Heart left ventricle (tissue), 16 donors: ENCODE measurements at regions not wholly inside any gene's neighbourhood (a gene's known extent, or its start where the extent isn't known, plus 50 kb on each side); places are given as distances from the start of the nearest gene placed in this dataset.

Experiments used
- ATAC-seq, 4 donors: fragments of 200-7000 bp; cut with Tn5 transposase; one replicate each; pipeline ENCODE4 v1.9.1; 2020 to 2022; ENCODE audit warnings: moderate library complexity in 4 of 4, mild to moderate bottlenecking in 3 of 4, moderate number of reproducible peaks in 1 of 4
- DNase-seq, 5 donors: peaks; one replicate each; pipeline ENCODE4 v3.0.0-alpha.2; 2020
- H3K27ac ChIP-seq, 12 donors: fragments of 200-600 bp; sonication (generic) in 4 of 12; one replicate each; pipeline versions ENCODE4 v1.5.0 to v1.8.0; 2016 to 2022; ENCODE audit warnings: mild to moderate bottlenecking in 2 of 12
- H3K27me3 ChIP-seq, 9 donors: fragments of 200-600 bp; sonication (generic) in 2 of 9; one replicate each; pipeline versions ENCODE4 v1.5.1 to v1.8.0; 2016 to 2022; ENCODE audit warnings: mild to moderate bottlenecking in 3 of 9
- H3K36me3 ChIP-seq, 9 donors: fragments of 200-600 bp; sonication (generic) in 2 of 9; one replicate each; pipeline versions ENCODE4 v1.5.0 to v1.8.0; 2018 to 2022; ENCODE audit warnings: mild to moderate bottlenecking in 2 of 9
- H3K4me1 ChIP-seq, 12 donors: fragments of 200-600 bp; sonication (generic) in 4 of 12; one replicate each; pipeline versions ENCODE4 v1.5.0 to v1.8.0; 2016 to 2022; ENCODE audit warnings: mild to moderate bottlenecking in 3 of 12
- H3K4me3 ChIP-seq, 12 donors: fragments of 200-600 bp; sonication (generic) in 4 of 12; one replicate each; pipeline versions ENCODE4 v1.5.0 to v1.8.0; 2017 to 2022; ENCODE audit warnings: mild to moderate bottlenecking in 9 of 12, moderate library complexity in 4 of 12
- H3K9me3 ChIP-seq, 12 donors: fragments of 200-600 bp; sonication (generic) in 4 of 12; one replicate each; pipeline versions ENCODE4 v1.5.0 to v1.8.0; 2016 to 2022; ENCODE audit warnings: mild to moderate bottlenecking in 1 of 12
- POLR2A ChIP-seq, 2 donors: fragments of 450-650 bp; IDR thresholded peaks; one replicate each; pipeline ENCODE4 v1.6.1; 2017; ENCODE audit warnings: antibody characterized with exemption in 2 of 2, mild to moderate bottlenecking in 2 of 2, moderate library complexity in 2 of 2
- WGBS, 4 donors: extraction: QIAGEN DNeasy Blood & Tissue Kit in 2 of 4; methylation state at CpG; one replicate each; pipeline versions ENCODE4 v1.1.5 to v1.1.7; 2013 to 2018; 5-methylcytosine and 5-hydroxymethylcytosine counted together
- intact Hi-C, 10 donors: fragments of 100-400 bp; cut with DNase I; formaldehyde crosslinking; loops; one replicate each; pipeline versions ENCODE4 v1.11.1 to v1.14.2; 2022
- TF ChIP-seq, protein P1 (sequence below), 12 donors: fragments of 200-600 bp; sonication (generic) in 4 of 12; IDR thresholded peaks; one replicate each; pipeline versions ENCODE4 v1.5.0 to v1.8.0; 2018 to 2022; ENCODE audit warnings: antibody characterized with exemption in 12 of 12, mild to moderate bottlenecking in 5 of 12
- donor health status: ischemic (EF 13 %, LVEDD 7.1; RV severe dilation, severe dysfunction).
- donor health status: healthy with polysubstance abuse.
- donor health status: DM: no; HTN: yes; CAD: no.
- donor health status: DM: no; HTN: no; CAD: no.
- donor health status: ischemic (EF 25% LVEDD 6.9; RV normal size, moderate dysfunction).
- donor health status: ischemic (EF 25% LVEDD 5.7; RV mildly dilated, moderate dysfunction).
- donor health status: healthy.
- donor health status: DM: yes; HTN: yes; CAD: no.
- donor health status: ischemic (EF 35%, LVEDD 5.7; RV mildly dilated, moderate dysfunction).
- donor health status: nonischemic (EF 11% LVEDD 7.7; RV severe dilation, severe dysfunction).
- donor health status: DM: yes; HTN: yes; CAD: no.
- donor health status: PGD.
- donor health status: ischemic (EF 29% LVEDD 5.4; RV normal size, mild dysfunction).
- donor health status: nonischemic (EF 23%, LVEDD 6.1; RV moderate dilation, normal function).

- no peak overlapping the region for H3K27ac ChIP-seq
- no peak for ATAC-seq
- TF ChIP-seq POLR2A (IDR thresholded peaks at IDR 0.05) = no peak
- TF ChIP-seq, protein P1, sequence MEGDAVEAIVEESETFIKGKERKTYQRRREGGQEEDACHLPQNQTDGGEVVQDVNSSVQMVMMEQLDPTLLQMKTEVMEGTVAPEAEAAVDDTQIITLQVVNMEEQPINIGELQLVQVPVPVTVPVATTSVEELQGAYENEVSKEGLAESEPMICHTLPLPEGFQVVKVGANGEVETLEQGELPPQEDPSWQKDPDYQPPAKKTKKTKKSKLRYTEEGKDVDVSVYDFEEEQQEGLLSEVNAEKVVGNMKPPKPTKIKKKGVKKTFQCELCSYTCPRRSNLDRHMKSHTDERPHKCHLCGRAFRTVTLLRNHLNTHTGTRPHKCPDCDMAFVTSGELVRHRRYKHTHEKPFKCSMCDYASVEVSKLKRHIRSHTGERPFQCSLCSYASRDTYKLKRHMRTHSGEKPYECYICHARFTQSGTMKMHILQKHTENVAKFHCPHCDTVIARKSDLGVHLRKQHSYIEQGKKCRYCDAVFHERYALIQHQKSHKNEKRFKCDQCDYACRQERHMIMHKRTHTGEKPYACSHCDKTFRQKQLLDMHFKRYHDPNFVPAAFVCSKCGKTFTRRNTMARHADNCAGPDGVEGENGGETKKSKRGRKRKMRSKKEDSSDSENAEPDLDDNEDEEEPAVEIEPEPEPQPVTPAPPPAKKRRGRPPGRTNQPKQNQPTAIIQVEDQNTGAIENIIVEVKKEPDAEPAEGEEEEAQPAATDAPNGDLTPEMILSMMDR (IDR thresholded peaks at IDR 0.05) = no peak
- intact Hi-C loops = no loop called here
- H3K27me3 ChIP-seq = no peaks in the 10 kb centered on the region
- no peak overlapping the region for H3K4me3 ChIP-seq
- no peak for DNase-seq
- no peaks in the 10 kb centered on the region for H3K4me1 ChIP-seq
- 81 to 87% (median 85%) methylated on average over 7 to 8 of the region's 8 CpGs for WGBS, 4 donors
- H3K9me3 ChIP-seq = peaks cover 0 to 35% (median 22%) of the 10 kb centered on the region in 12 donors
- no peaks in the 10 kb centered on the region for H3K36me3 ChIP-seq
Measured at GRCh38 chr10:131778842-131779241, 122.0 kb upstream of the PPP2R2D start.

DNA sequence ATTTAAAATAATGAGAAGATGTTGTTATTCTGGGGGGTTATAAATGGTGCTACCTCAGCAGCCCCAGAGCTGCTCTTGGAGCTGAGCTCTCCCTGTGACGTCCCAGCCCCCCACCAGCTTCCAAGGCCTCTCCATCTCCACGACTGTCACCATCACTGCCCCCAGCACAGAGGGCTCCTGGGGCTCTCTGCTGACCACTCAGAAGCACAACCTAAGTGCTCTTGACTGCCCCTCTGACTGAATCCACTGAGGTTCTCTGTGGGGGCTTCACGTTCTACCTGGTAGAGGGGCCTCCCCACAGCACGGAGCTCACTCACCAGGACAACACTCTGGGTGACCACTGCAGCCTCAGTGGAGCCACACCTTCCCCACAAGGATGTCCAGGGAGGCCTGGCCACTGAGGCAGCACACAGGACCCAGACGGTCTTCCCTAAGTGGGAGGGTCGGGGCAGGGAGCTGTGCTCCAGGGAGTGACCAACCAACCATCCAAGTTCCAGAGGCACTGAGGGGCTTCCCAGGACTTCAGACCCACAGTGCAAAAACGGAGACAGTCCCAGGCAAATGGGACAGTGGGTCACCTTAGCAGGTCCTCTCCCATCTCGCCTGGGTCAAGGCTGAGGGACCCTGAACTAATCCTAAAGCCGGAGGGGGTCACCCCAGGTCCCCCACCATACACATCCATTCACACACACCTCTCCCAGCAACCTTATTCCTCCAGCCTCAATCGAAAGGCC is 121.0 kb upstream of the PPP2R2D start:
- no peak for TF ChIP-seq POLR2A (IDR thresholded peaks at IDR 0.05)
- TF ChIP-seq, protein P1 (IDR thresholded peaks at IDR 0.05) = no peak
- 60 to 89% (median 67%) methylated on average over 7 to 10 of the region's 10 CpGs for WGBS, 4 donors

GRCh38 chr10:131781076-131781475 is 119.7 kb upstream of the PPP2R2D start:
- TF ChIP-seq, protein P1 (IDR thresholded peaks at IDR 0.05) = no peak
- TF ChIP-seq POLR2A (IDR thresholded peaks at IDR 0.05) = no peak
- ATAC-seq (no peak), DNase-seq (no peak)
- intact Hi-C loops = loop anchor here in 5 of 10 donors (10.0 kb wide), 4 partner anchors 326 to 1586 kb away; no protein-coding TSS in a partner anchor
- Histone ChIP-seq H3K27me3 (no peaks in the 10 kb centered on the region), H3K9me3 (peaks cover 0 to 29% (median 21%) of the 10 kb centered on the region in 12 donors), H3K4me3 (no peak overlapping the region), H3K27ac (no peak overlapping the region), H3K4me1 (no peaks in the 10 kb centered on the region), H3K36me3 (no peaks in the 10 kb centered on the region)
- 92 to 94% (median 92%) methylated on average over 6 of the region's 6 CpGs for WGBS, 4 donors

More for the DNA sequence above, 121.0 kb upstream of the PPP2R2D start:
- Histone ChIP-seq H3K27me3 (no peaks in the 10 kb centered on the region), H3K27ac (no peak overlapping the region), H3K4me3 (no peak overlapping the region), H3K4me1 (no peaks in the 10 kb centered on the region), H3K36me3 (no peaks in the 10 kb centered on the region), H3K9me3 (peaks cover 0 to 35% (median 22%) of the 10 kb centered on the region in 12 donors)
- DNase-seq (no peak), ATAC-seq (no peak)
- intact Hi-C loops = loop anchor here in 5 of 10 donors (10.0 kb wide), 4 partner anchors 325 to 1585 kb away; no protein-coding TSS in a partner anchor

GRCh38 chr10:131781791-131782190 is 119.0 kb upstream of the PPP2R2D start:
- no peaks in the 10 kb centered on the region for H3K4me1 ChIP-seq
- peaks cover 0 to 22% (median 15%) of the 10 kb centered on the region in 12 donors for H3K9me3 ChIP-seq
- TF ChIP-seq, protein P1 (IDR thresholded peaks at IDR 0.05) = no peak
- TF ChIP-seq POLR2A (IDR thresholded peaks at IDR 0.05) = no peak
- DNase-seq = no peak
- no peak for ATAC-seq
- H3K27ac ChIP-seq = no peak overlapping the region
- H3K4me3 ChIP-seq = no peak overlapping the region
- H3K27me3 ChIP-seq = no peaks in the 10 kb centered on the region
- intact Hi-C loops = loop anchor here in 5 of 10 donors (10.0 kb wide), 4 partner anchors 327 to 1587 kb away; no protein-coding TSS in a partner anchor
- 87 to 96% (median 92%) methylated on average over 4 of the region's 4 CpGs for WGBS, 4 donors
- H3K36me3 ChIP-seq = no peaks in the 10 kb centered on the region
